DMS53 treated with DMSO at 0.1 percent for 48 hours (cell line): ENCODE measurements at regions not wholly inside any gene's neighbourhood (a gene's known extent, or its start where the extent isn't known, plus 50 kb on each side); places are given as distances from the start of the nearest gene placed in this dataset.
A peak's percentile ranks its signal among the peaks of the same experiment; 100 is the strongest.

ENCODE experiments used
- DNase-seq: peaks from one replicate; lab custom pipeline; 2025; ENCODE audit not compliant: unreplicated experiment; lab: John Stamatoyannopoulos, UW

DNA sequence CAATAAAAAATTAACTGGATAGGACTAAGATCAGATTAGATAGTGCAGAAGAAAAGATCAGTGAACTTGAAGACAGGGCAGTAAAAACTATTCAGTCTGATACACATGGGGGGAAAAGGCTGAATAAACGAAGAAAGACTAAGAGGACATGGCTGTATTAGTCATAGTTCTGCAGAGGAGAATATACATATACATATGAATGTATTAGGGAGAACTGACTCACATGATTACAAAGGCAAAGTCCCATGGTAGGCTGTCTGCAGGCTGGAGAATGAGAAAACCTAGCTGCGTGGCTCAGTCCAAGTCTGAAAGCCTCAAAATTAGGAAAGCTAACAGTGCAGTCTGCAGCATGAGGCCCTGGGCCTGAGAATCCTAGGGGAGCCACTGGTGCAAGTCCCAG, 98.2 kb upstream of the GNAO1 start:
- no peak for DNase-seq

DNA sequence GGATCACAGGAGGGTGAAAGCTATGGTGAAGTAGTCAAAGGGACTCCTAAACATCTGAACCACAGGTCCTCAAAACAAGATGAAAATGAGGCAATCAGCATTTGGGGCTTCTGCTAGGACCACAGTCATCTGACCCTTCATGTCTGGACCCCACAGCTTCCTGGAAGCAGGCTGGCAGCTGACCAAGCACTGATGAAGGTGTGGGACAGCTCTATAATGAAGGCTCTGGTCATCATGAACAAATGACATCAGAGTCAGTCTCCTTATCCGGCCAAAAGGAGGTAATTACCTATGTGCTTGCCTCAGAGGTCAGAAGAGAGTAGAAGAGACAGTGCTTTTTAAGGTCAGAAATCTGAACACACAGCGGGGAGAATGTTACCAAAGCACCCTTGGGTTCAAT, 101.2 kb upstream of the GNAO1 start:
- DNase-seq: no peak

DNA sequence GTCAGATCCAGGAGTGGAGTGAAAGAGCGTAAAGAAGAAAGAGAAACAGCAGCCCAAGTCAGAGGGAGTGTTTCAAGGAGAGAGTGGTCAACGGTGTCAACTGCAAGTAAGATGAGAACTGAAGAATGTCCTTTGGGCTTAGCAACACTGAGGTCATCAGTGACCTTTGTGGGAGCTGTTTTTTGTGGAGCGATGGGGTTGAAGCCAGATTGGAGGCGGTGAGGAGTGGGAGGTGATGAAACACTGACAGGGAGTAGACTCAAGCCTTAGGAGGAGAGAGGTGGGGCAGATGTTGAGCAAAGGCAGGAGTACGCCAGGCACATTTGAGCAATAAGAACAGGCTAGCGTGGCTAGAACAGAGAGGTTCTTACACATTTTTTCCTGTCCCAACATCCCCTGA, 103.7 kb upstream of the GNAO1 start:
- DNase-seq: no peak

DNA sequence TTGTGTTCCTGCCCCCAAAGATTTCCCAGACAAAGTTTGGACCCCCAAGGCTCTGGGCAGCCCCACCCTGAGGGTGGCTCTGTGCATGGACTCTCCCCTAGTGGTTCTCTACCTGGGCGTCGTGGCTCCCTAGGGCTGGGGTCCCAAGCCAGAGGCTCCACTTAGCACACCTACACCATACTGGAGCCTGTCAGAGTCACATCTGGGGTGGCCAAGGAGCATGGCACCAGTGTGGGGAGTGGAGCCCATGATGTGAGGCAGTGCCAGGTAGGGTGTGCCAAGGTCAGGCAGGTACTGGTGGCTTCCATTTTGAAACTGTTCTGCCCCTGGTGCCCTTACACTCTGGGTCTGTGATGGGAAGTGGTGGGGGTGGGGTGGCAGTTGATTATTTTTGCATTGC, 109.9 kb upstream of the GNAO1 start:
- DNase-seq: no peak

DNA sequence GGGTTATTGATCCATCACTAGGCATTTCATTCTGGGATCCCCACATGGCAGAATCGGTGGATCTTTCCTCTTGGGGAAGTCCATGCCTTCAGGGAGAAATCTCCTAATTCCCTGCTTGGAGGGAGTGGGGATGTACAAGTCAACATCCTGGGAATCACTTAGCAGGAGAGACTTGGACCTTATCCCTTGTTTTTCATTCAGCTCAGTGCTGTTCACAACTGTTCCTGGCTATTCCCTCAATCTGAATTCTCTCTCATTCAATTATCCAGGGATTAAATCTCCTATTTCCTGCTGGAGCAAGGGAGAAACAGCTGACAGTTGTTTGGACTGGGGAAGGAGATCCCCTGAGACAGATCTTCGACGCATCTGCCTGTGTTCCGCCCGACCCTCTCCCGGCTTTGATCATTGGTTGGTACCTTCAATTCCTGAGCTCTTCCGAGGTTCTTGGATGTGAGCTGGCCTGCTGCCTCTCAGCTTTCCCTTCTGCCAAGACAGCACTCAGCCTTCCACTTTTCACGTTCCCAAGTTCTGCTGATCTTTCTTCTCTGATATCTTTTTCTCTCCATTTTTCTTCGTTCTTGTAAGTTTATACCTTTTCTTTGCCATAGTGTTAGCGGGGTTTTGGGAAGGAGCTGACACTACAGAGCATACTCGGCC, 115.4 kb upstream of the GNAO1 start:
- DNase-seq: no peak

DNA sequence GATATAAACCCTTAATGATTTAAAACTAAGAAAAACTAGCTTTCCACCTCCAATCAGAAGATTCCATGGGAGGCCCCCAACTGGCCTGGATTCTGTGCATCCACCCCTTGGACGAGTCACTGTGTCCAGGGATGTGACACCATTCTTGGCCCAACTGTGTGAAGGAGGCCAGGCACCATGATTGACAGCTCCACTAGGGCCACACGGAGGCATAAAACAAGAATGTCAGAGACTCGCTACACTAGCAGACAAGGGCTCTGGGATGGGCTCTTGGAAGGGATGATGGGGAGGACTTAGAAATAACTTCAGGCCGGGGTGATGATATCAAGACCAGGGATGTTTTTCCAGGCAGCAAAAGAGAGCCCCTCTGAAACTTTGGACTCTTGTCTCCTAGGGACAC, 117.8 kb upstream of the GNAO1 start:
- DNase-seq: no peak

DNA sequence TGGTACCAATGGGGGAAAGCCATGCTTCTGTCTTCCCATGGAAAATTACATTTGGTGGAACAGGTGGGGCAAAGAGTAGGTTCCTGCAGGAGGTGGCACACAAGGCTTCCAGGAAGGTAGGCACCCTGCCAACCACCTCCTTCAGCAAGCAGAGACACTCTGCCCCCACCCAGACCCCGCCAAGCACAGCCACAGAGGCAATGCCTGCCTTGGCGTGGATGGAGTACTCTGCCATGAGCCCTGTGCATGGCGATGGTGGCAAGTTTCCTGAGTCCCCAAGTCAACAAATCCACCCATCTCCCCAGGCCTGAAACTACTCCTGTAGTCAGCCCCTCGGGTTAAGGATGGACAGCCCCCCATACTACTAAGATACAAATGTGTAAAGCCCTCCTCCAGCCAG, 119.2 kb upstream of the GNAO1 start:
- no peak for DNase-seq

DNA sequence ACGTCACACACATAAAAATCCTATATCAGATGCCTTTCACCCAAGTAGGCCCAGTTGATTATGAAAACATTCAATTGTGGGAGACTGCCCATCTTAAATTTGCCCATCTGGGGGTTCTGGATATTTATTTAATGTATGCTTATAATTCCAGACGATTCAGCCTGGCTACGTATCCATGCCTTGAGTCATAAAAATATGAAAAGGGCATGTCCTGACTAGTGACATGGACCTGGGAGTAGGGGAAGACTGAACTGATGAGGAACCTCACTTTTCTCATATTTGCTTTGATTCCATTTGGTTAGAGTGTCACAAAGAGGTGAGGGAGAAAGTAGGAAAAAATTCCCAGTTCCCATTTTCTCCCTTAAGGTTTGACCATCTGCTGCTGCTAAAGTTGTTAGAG, 122.5 kb upstream of the GNAO1 start:
- no peak for DNase-seq

DNA sequence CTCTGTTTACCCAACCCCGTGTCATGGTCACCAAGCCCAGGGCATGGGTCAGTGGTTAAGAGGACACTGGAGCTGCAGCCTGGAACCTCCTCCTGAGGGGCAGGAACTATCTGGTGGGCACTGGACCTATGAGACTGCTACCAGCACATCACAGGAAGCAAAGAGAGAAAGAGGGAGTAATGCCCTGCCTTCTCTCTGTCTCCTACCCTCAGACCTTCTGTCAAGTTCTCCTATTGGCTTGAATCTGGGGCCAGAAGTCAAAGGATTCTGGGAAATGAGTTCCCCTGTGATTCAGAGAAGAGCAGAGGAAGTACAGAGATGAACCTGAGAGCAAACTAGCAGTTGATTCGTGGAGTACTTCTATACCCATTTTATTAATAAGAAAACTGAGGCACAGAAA, 123.0 kb upstream of the GNAO1 start:
- DNase-seq: no peak

DNA sequence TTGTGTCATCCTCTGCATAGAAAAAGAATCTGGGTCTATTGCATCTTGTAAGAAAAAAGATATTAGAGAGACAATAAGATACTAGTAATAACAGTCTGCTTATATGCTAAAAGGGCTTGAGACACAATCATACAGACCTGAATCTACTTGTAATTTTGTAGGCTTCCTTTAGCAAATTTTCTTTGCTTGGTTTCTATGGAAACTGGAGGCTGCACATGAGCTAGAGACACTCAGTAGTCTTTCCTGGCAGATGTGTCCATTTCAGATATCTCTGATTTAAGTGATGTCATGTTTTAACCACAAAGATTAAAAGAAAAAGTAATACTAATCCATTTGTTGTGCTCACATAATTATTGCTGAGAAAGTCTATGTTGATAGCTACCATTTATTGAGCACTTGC, 123.9 kb upstream of the GNAO1 start:
- DNase-seq: no peak

DNA sequence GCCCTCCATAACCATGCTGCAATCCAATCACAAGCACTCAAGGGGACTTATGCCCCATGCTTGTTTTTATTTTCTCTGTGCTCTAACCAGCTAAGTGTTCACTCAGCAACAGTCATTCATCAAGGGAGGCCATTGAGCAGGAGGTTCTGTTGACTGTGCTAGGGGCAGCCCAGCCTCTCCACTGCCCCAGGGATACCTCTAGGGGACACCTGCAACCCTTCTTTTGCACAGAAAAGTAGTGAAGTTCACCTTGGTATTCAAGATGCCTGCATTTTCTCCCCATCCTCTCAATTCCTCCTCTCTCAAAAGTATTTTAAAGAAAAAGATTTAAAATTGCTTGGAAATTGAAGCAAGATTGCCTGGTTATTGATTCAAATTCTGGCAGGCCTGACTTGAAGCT, 124.7 kb upstream of the GNAO1 start:
- DNase-seq: no peak

DNA sequence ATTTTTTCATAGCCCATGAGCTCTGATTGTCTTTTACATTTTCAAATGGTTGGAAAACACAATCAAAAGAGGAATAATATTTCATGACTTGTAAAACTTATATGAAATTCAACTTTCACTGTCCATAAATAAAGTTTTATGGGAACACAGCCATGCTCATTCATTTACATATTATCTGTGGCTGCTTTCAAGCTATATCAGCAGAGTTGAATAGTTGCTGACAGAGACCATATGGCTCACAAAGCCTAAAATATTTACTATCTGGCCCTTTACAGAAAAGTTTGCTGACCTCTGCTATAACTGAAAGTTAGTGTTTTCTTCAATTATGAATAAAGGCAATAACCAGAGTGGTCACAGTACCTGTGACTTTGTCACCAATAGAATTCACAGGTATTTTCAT, 128.2 kb upstream of the GNAO1 start:
- DNase-seq: no peak

DNA sequence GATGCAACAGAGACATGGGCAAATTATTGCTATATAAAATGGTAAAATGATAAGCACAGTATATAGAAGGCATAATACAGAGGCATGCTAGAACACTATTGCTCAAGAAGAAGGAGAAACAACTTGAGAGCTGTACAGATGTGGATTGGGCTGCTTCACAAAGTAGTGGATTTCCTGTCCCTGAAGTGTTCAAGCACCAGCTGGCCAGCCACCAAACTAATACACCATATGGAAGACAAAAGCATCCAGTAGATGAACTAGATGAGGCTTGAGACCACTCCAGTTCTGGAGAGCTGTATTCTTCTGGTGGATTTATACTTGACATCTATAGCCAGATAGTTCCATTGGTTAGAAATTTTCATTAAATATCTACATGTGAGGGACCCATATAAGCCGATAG, 134.1 kb upstream of the GNAO1 start:
- no peak for DNase-seq

DNA sequence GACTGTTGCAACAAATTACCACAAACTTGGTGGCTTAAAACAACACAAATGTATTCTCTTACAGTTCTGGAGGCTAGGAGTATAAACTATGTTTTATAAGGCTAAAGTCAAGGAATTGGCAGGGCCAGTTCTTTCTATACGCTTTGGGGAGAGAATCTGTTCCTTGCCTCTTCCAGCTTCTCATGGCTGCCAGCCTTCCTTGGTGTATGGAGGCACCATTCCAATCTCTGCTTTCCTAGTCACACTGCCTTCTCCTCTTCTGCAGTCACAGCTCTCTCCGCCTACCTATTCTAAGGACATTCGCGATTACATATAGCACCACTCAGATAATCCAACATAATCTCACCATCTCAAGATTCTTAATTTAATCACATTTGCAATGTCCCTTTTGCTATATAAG, 140.4 kb upstream of the GNAO1 start:
- no peak for DNase-seq

DNA sequence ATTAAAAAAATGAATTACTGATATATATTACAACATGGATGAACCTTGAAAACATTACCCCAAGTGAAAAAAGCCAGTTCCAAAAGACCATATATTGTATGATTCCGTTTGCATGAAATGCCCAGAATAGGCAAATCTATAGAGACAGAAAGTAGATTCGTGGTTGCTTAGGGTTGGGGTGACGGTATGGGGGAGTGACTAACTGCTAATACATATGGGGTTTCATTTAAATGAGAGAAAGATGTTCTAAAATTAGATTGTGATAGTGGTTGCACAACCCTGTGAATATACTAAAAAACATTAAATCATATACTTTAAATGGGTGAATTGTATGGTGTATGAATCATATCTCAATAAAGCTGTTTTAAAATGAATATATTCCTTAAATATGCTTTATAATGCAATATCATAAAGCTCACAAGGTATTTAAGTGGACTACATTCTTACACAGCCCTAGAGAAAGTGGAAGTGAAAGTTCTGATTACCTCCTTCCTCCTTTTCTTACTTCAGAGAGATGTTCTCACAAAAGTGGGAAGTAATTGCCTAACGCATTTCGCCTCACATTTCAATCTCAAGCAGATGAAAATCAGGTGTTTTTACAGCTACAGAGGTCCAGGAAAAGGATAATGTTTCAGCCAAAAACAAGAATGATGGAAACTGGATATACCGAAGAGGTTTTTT, 142.7 kb upstream of the GNAO1 start:
- no peak for DNase-seq

DNA sequence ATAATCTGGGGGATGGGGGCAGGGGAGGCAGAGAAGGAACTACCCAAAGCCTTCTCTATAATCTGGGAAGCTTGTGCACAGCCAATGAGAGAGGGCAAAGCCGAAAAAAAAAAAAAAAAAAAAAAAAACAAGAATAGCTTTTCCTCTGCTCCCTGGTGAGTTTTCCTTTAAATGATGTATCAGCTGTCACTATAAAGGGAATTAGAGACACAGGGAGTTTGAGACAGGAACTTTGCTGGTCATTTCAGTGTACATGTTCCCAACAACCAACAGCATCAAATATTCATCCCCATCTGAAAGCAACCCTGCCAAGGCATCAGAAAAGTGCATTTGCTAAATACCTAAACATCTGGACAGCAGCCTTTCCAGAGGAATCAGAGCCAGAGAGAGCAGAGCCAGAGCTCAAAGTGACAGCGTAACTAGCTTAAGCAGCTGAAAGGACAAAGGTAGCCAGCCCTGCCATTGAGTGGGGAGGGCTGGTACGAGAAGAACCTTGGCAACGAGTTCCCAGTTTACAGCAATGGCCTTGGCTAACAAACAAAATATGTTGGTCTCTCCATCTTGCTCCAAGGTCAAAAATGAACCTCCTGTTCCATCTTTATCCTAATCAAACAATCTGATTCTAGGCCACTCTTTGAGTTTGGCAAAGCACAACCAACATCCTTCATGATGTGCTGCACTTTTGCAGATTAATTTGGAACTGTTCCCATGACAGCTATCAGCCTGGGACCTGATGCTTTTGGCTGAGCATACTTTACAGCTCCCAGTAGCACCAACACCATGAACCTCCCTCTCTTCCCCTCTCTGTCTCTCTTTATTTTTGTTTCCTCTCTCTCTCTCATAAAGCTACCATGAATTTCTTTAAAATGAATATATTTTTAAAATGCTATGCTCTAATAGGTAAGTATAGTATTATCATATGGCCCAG, 143.7 kb upstream of the GNAO1 start:
- DNase-seq: no peak

DNA sequence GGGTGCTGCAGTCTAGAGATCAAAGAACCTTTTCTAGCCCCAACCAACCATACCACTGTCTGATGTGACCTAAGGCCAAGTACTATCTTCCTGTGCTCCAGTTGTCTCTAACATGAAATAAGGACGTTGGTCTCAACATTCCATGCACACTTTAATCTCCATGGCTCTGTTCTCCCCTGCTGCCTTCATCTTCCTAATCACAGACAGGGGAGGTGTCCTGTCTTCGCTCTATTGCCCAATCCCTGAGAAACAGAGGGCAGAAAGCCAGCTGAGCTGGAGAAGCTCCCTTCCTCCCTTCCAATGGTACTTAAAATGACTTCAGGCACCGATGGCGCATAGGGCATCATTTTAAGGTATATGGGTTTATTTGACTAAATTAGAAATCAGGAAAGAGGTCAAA, 148.9 kb upstream of the GNAO1 start:
- no peak for DNase-seq

DNA sequence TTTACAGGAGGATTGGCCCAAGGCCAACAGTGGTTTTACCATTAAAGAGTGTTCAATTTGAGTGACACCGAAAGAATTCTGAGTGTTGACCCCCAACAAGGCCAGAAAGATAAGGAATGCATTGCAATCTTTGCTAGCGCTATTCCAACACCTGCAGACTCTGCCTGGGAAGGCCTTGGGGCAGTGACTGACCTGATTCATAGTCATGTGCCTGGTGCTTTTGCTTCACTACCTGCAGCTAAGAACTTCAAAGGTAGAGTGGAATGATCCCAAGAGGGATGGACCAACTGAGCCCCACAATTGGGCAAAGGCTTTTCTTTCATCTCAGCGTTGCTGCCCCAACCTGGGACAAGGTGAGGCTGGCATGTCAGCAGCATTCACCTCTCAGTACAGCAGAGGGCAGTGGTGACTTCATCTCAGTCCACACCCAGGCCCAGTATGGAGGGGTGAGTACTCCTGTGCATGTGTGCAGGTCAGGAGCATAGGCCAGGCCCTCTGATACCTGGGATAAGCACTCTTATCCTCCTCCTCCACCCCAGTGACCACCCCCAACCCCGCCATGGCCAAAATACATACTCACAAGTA, 149.6 kb upstream of the GNAO1 start:
- peak; percentile 64 for DNase-seq

DNA sequence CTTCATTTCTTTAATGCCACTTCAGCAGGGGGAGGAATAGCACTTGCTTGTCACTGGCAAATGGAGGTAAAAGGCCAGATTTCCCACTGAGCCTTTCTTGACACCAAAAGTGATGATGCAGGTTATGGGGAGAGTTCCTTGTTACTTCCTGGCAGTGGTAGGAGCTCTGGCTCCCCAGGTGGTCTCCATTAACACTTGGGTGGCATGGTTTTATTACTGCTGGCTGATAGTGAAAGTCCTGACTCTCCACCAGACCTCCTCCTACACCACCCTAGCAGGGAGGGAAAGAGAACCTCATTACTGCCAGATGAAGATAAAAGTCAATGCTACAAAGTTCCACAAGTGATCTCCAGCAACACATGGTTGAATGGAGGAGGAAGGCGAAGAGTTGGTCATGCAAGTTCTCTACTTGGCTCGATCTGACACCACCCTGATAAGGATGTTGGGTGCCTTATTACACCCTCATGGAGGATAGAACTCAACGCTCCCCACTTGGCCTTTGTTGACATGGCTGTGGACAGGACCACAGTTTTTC, 152.7 kb upstream of the GNAO1 start:
- no peak for DNase-seq

DNA sequence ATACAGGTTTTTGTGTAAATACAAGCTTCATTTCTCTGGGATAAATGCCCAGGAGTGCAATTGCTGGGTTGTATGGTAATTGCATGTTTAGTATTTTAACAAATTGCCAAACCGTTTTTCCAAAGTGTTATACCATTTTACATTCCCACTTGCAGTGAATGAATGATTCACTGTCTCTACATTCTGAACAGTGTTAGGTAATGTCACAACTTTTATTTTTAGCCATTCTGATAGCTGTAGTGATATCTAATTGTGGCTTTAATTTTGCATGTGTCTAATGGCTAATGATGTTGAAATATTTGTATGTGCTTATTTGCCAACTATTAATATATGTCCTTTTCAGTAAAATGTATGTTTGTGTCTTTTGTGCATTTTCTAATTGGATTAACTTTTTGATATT, 156.9 kb upstream of the CES5A start:
- no peak for DNase-seq

DNA sequence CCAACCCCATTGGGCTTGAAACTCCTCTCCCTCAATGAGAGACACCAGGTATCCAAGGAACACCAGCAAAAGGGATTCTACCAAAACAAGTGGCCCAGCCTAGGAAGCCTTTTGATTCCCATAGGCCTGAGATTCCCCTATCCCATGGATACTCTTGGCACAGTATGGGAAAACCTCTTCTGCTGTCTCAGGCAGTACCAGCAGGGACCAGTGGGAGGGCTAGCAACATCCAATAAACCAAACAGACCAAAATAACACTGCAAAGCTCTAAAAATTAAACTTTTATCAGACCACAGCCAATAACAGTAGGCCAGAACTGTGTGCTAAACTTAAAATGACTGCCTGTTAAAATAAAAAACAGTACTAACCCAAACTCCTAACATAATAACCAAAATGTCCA, 153.9 kb upstream of the CES5A start:
- DNase-seq: no peak

DNA sequence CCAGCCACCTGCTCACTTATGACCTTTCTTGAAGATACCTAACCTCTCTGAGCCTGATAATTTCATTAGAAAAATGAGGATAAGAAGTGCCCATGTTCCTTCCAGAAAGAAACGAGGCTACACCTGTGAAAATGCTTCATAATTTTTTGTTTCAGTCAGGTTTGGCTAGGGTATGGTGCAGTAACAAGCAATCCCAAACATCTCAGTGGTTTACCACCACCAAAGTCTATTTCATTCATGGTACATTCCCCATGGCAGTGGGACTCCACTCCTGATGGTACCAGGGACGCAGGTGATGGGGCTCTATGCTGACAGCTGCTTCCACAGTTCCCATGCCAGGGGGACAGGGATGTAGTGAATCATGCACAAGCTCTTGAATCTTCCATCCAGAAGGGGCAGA, 147.6 kb upstream of the CES5A start:
- no peak for DNase-seq
